SK-N-SH treated with all-trans-retinoic acid at 6 μM for 48 hours (cell line): ENCODE measurements at regions not wholly inside any gene's neighbourhood (a gene's known extent, or its start where the extent isn't known, plus 50 kb on each side); places are given as distances from the start of the nearest gene placed in this dataset.

Experiments
- CSDC2 ChIP-seq: fragments of 250-450 bp; sonication (Bioruptor Pico); IDR thresholded peaks from 2 replicates; pipeline ENCODE4 v1.5.0; 2020; ENCODE audit warnings: mild to moderate bottlenecking, moderate library complexity
- OSR1 ChIP-seq: fragments of 250-450 bp; sonication (Bioruptor Pico); IDR thresholded peaks from 2 replicates; pipeline ENCODE4 v1.8.0; 2022; ENCODE audit warnings: moderate library complexity, mild to moderate bottlenecking, inconsistent platforms
- PATZ1 ChIP-seq: fragments of 250-450 bp; sonication (Bioruptor Pico); IDR thresholded peaks from 2 replicates; pipeline ENCODE4 v1.8.0; 2020; ENCODE audit warnings: mild to moderate bottlenecking, moderate library complexity, borderline replicate concordance
- RARB ChIP-seq: fragments of 250-450 bp; sonication (Bioruptor Pico); IDR thresholded peaks from 2 replicates; pipeline ENCODE4 v1.8.0; 2021; ENCODE audit warnings: mild to moderate bottlenecking, moderate library complexity
- SNAI2 ChIP-seq: fragments of 250-450 bp; sonication (Bioruptor Pico); IDR thresholded peaks from 2 replicates; pipeline ENCODE4 v1.5.0; 2020; ENCODE audit warnings: mild to moderate bottlenecking, moderate library complexity
- TCF4 ChIP-seq: fragments of 250-450 bp; sonication (Bioruptor Pico); IDR thresholded peaks from 2 replicates; pipeline ENCODE4 v1.8.0; 2021; ENCODE audit warnings: mild to moderate bottlenecking, moderate library complexity, borderline replicate concordance
- TOX ChIP-seq: fragments of 250-450 bp; sonication (Bioruptor Pico); IDR thresholded peaks from 2 replicates; pipeline ENCODE4 v1.8.0; 2021; ENCODE audit warnings: mild to moderate bottlenecking, moderate library complexity, borderline replicate concordance
- TSHZ2 ChIP-seq: fragments of 250-450 bp; sonication (Bioruptor Pico); IDR thresholded peaks from 2 replicates; pipeline ENCODE4 v1.5.0; 2020; ENCODE audit warnings: mild to moderate bottlenecking, moderate library complexity
- ZFP3 ChIP-seq: fragments of 250-450 bp; sonication (Bioruptor Pico); IDR thresholded peaks from 2 replicates; pipeline ENCODE4 v1.5.0; 2020; ENCODE audit warnings: mild to moderate bottlenecking, moderate library complexity
- ZFP30 ChIP-seq: fragments of 450-650 bp; formaldehyde crosslinking; IDR thresholded peaks from 2 replicates; pipeline ENCODE4 v1.5.0; 2022; ENCODE audit warnings: mild to moderate bottlenecking, moderate library complexity
- ZNF565 ChIP-seq: fragments of 450-650 bp; formaldehyde crosslinking; conservative IDR thresholded peaks from 2 replicates; pipeline ENCODE4 v1.5.0; 2020; ENCODE audit warnings: low read depth, mild to moderate bottlenecking, moderate library complexity
- ZNF8 ChIP-seq: fragments of 450-650 bp; formaldehyde crosslinking; IDR thresholded peaks from 2 replicates; pipeline ENCODE4 v1.5.0; 2020; ENCODE audit warnings: mild to moderate bottlenecking, moderate library complexity

- TF ChIP-seq TCF4 (CRISPR knock-in tag) (no peak), PATZ1 (no peak), ZNF565 (CRISPR knock-in tag) (no peak), TSHZ2 (CRISPR knock-in tag) (no peak), TOX (CRISPR knock-in tag) (no peak), CSDC2 (CRISPR knock-in tag) (no peak), SNAI2 (CRISPR knock-in tag) (no peak), RARB (CRISPR knock-in tag) (no peak), ZFP30 (no peak), ZNF8 (CRISPR knock-in tag) (no peak), OSR1 (CRISPR knock-in tag) (no peak), ZFP3 (CRISPR knock-in tag) (no peak)
Measured at GRCh38 chr6:23533944-23534343, 592.1 kb upstream of the NRSN1 start.
